GM21526 (cell line): ENCODE measurements at regions not wholly inside any gene's neighbourhood (a gene's known extent, or its start where the extent isn't known, plus 50 kb on each side); places are given as distances from the start of the nearest gene placed in this dataset.

Experiments used
- ATAC-seq: cut with Tn5 transposase; IDR thresholded peaks from one replicate; pipeline ENCODE4 v1.9.1; 2021; ENCODE audit warnings: moderate library complexity; ENCODE audit not compliant: unreplicated experiment, low FRiP score

- no peak for ATAC-seq
Observed at GRCh38 chr6:155985660-155986138, 530.1 kb upstream of the NOX3 start.

GRCh38 chr6:155980768-155981079 lies 525.1 kb upstream of the NOX3 start:
- ATAC-seq: no peak

GRCh38 chr6:155980014-155980767 lies 524.6 kb upstream of the NOX3 start:
- ATAC-seq: no peak

- no peak for ATAC-seq
Observed at GRCh38 chr6:155975506-155975905, 519.9 kb upstream of the NOX3 start.

- no peak for ATAC-seq
Observed at GRCh38 chr6:155974811-155975323, 519.2 kb upstream of the NOX3 start.

- no peak for ATAC-seq
Observed at GRCh38 chr6:155974359-155974758, 518.7 kb upstream of the NOX3 start.

GRCh38 chr6:155970876-155971708 lies 515.5 kb upstream of the NOX3 start:
- no peak for ATAC-seq

- no peak for ATAC-seq
Observed at GRCh38 chr6:155970472-155970871, 514.8 kb upstream of the NOX3 start.

- no peak for ATAC-seq
Observed at GRCh38 chr6:155968921-155969320, 513.3 kb upstream of the NOX3 start.

GRCh38 chr6:155967322-155967721 lies 511.7 kb upstream of the NOX3 start:
- no peak for ATAC-seq

GRCh38 chr6:155964544-155964943 lies 508.9 kb upstream of the NOX3 start:
- no peak for ATAC-seq

- ATAC-seq: no peak
Observed at GRCh38 chr6:155962276-155962675, 506.6 kb upstream of the NOX3 start.

- no peak for ATAC-seq
Observed at GRCh38 chr6:155959898-155960495, 504.4 kb upstream of the NOX3 start.

- ATAC-seq: no peak
Observed at GRCh38 chr6:155958550-155958949, 502.9 kb upstream of the NOX3 start.

- ATAC-seq: no peak
Observed at GRCh38 chr6:155955038-155955437, 499.4 kb upstream of the NOX3 start.

GRCh38 chr6:155954149-155954548 lies 498.5 kb upstream of the NOX3 start:
- ATAC-seq: no peak

- no peak for ATAC-seq
Observed at GRCh38 chr6:155949256-155949655, 493.6 kb upstream of the NOX3 start.

GRCh38 chr6:155946860-155947259 lies 491.2 kb upstream of the NOX3 start:
- no peak for ATAC-seq

- ATAC-seq: no peak
Observed at GRCh38 chr6:155943635-155944034, 488.0 kb upstream of the NOX3 start.

- ATAC-seq: no peak
Observed at GRCh38 chr6:155939253-155939652, 483.6 kb upstream of the NOX3 start.

GRCh38 chr6:155936551-155936950 lies 480.9 kb upstream of the NOX3 start:
- no peak for ATAC-seq
